Stimulated activated CD8-positive, alpha-beta memory T cell treated with anti-CD3 and anti-CD28 coated beads, Interleukin-4, amount 100 ng/mL, for 4 hours (primary cell): ENCODE measurements at regions not wholly inside any gene's neighbourhood (a gene's known extent, or its start where the extent isn't known, plus 50 kb on each side); places are given as distances from the start of the nearest gene placed in this dataset.
"Not testable (repeated sequence)": the region's sequence is repeated elsewhere in the genome, so short reads cannot be mapped to it uniquely, and the experiment has no call there.

Experiments used
- DNase-seq, 2 donors: peaks; one replicate each; pipeline ENCODE4 v3.0.0-alpha.2; 2020; ENCODE audit warnings: low read depth in 2 of 2, low spot score in 1 of 2

DNA sequence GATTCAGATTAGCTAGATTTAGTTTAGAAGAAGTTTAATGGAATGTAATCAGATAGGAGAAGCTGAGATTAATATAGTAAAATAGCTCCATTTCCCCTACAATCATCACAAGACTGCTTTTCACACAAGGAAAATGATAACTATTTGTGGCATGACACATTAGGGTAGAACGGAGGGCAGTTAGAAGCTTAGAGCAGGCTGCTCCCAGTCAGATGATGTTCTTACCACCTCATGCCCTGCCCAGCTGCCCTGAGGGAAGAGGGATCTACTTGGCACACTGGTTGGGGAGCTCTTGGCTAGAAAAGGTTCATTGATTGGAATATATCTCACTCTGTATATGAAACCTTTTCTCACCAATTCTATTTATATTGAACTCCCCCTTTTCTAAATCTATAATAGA lies 180.7 kb upstream of the IL15 start:
- DNase-seq, result no peak

DNA sequence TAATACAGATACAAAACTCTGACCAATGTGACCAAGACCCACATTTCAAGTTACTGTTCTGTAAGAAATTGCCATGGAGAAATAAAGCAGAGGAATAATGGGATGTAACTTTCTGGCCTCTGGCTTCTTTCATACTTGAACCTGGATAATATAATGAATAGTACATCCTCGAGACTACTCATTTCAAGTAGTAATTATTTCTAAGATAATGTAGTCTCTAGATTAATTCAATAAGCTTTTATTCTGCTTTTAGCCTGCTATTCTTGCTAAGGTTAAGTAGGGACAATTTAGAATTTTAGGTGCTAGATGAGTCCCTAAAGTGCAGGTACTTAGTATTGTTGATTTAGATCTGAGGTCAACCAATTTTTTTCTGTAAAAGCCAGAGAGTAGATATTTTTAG lies 178.7 kb upstream of the IL15 start:
- DNase-seq, result no peak

DNA sequence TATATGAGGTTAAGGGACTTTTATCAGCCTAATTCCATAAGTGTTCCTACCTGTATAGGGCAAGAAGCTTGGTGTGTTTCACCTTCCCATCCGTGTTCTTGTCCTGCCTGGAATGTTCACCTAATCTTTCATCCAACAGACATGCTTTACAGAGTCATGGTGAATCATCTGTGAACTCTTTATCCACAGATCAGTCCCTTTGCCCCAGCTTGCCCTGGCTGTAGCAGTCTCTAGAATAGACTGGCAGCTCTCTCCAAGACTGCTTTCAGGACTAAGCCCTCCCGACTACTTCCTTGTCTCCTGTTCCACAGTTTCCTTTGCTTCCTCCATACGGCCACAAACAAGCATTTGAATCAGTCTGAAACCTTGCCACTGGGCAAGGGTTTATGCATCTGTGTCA lies 177.9 kb upstream of the IL15 start:
- DNase-seq, result no peak

DNA sequence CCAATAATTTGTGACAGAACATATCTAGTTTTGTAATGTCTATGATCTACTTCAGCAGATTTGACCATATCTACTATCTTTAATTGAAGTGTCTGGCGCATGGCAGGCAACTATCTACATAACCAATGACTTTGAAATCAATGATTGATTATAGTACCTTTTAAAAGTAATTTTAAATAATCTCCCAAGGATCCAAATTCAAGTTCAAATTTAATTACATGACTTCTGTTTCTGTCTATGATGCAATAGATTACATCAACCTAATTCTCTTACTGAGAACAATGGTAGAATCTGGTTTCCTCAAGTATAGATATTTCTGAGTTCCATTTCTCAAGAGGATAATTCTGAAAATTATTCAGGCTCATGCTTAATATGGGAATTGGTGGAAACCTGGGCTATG lies 177.4 kb upstream of the IL15 start:
- no peak for DNase-seq

DNA sequence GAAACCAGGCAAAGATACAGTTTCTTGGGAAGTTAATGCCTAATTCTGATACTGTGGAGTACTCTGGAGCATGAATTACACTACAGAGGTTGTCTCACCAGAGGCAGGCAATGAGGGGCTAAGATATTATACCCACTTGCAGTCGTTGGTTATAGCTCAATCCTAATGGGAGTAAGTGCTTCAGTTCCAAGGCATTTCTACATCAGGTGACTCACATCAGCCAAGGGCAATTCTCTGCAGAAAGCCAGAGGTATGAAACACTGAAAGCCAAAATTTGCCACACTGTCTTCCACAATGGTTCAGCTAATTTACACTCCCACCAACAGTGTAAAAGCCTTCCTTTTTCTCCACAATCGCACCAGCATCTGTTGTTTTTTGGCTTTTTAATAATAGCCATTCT lies 174.0 kb upstream of the IL15 start:
- no peak for DNase-seq

DNA sequence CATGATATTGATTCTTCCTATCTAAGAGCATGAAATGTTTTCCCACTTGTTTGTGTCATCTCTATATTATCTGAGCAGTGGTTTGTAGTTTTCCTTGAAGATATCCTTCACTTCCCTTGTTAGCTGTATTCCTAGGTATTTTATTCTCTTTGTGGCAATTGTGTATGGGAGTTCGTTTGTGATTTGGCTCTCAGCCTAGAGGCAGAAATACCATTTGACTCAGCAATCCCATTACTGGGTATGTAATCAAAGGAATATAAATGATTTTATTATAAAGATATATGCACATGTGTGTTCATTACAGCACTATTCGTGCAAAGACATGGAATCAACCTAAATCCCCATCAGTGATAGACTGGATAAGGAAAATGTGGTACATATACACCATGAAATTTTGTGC lies 172.7 kb upstream of the IL15 start:
- no peak for DNase-seq

DNA sequence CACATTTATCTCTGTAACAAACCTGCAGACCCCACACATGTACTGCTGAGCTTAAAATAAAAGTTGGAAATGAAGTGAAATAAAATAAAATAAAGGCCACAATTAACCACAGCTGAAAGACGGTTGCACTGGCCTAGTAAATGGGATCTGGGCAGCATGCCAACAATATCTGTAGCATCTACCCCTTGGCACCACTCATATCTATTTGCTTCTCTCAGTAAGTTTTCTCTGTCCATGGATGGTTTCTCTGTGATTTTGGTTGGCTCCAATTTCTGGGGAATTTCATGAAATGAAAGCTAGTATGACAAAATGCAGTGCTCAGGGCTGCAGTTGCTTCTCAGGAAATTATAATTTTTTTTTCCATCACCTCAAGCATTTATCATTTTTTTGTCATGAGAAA lies 172.0 kb upstream of the IL15 start:
- DNase-seq, result no peak

DNA sequence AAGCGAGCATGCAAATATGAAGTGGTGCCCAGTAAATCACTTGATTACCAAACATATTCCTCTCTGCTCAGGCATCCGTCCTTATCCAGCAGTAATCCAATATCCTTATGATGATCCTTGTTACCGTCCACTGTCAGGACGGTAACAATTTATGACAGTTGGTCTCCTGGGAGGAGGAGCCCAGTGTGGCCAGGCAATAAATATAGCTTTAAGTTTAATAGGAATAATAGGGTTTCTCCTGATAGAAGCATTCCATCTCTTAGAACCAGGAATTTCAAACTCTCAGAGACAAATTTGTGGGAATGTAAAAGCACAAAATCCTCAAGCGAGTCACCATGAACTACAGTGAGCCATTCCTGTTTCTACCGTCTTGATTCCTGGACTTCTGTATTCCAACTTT lies 171.2 kb upstream of the IL15 start:
- no peak for DNase-seq

DNA sequence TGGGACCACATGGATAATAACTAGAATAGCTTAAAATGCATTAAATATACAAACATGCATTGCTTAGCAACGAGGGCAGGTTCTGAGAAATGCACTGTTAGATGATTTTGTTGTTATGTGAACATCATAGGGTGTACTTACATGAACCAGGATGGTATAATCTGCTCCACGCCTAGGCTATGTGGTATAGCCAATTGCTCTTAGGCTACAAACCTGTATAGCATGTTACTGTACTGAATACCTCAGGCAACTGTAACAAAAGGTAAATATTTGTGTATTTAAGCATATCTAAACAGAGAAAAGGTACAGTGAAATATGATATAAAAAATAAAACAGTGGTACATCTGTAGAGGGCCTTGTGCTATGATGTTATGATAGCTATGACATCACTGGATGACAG lies 169.2 kb upstream of the IL15 start:
- no peak for DNase-seq

DNA sequence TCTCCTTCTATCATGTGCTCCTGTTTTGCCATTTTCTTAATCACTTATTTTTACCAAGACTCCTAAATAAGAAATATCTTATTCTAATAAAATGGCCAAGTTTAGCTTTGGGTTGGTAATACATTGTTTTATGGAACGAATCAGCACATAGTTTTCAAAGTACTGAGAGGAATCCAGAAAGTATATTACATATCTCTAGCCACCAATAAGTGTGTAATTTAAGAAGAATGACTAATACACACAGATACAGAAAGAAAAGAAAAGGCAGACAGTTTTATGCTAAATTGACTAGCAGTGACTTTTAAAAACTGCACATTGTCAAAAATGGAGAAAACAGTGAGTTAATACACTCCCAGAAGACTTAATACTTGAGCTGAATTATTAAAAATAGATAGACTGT lies 167.0 kb upstream of the IL15 start:
- no peak for DNase-seq

DNA sequence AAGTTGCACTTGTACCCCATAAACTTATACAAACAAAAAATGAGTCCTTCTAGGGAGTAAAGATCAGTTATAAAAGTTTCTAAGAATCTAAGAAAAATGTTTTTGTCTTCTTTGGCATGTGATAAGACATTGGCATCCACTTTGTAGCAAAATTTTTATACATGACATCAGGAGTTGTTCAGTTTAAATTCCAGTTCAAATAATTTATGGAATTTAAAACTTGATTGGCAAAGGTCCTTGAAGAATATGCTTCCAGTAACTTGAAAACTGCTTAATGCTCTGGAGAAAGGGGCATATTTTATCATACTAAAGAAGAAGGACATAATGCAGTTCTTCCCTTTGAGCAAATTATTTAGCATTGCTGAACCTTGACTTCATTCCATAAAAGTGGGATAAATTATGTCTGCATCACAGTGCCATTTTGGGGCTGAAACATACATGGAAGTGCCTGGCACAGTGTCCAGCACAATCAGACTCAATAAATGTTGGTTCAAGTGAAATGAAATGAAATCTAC lies 163.3 kb upstream of the IL15 start:
- no peak for DNase-seq

DNA sequence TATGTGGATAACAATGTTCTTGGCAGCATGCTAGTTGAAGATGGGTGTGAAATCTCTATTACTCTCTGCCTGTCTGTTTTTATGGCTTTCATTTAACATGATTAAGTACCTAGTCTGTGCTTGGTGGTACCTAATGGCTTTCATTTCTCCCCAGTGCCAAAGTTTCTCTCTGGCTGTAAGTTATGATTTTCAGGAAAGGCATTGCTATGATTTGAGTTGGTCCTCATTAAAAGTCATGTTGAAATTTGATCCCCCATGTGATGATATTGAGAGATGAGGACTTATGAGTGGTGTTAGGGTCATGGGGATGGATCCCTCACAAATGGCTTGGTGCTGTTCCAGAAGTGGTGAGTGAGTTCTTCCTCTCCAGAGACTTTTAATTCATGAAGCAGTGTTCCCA lies 162.4 kb upstream of the IL15 start:
- no peak for DNase-seq

DNA sequence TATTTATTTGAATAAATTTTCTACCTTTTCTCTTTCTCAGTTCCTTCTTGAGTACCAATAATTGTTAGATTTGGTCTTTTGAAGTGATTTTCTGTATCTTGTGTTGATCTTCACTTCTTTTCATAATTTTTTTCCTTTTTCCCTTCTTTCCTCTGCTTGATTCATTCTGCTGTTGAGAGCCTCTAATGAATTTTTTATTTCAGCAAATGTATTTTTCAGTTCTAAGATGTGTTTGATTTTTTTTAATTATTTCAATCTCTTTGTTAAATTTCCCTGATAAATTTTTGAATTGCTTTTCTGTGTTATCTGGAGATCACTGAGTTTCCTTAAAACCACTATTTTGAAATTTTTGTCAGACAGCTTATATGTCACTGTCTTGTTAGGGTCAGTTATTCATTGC lies 155.4 kb upstream of the IL15 start:
- DNase-seq, result no peak

DNA sequence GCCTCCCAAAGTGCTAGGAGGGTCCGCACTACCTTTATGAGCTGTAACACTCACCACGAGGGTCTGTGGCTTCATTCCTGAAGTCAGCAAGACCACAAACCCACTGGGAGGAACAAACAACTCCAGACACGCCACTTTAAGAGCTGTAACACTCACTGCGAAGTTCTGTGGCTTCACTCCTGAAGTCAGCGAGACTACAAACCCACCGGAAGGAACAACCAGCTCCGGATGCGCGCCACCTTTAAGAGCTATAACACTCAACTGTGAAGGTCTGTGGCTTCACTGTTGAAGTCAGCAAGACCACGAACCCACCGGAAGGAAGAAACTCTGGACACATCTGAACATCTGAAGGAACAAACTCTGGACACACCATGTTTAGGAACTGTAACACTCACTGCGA lies 152.1 kb upstream of the IL15 start:
- not testable (repeated sequence) for DNase-seq

DNA sequence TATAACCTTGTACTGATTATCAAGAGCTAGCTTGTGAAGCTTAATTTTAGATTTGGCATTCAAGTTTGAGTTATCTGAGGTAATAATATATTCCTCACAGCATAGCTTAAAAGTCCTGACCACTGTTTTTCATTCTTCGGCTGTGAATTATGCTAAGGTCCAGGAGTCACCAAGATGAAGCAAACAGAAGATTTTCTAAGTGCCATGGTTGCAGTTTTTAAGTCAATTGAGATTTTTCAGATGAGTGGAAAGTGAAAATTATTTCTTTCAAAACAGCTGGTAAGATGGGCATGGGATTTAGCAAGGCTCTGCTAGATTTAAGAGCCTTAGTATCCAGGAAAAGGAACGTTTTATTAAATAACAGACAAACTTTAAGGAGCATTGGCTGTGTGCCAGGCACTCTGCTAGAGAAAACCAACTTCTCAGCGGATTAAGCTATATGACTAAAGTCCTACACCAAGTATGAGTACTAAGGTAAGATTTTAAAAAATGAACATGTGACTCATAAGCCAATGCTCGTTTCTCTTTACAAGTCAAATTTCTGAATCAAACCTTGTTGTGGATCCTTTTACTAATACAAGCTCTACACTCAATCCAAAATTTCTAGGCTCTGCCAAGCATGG lies 149.9 kb upstream of the IL15 start:
- DNase-seq, result no peak

DNA sequence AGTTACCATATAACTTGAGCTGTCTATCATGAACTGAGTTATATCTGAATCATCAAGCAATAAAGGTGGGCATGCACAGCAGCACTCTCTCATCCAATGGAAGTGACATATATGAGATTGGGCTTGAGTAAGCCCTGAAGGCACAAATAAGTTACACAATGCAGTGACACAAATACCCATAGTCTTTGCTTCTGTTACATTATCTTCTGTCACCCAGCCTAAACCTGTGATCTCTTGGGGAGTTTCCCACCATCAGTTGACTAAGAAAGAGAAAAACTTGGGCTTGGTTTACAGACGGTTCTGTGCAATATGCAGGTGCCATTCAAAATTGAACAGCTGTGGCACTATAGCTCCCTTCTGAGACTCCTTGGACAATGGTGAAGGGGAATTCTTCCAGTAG lies 138.8 kb upstream of the IL15 start:
- no peak for DNase-seq

DNA sequence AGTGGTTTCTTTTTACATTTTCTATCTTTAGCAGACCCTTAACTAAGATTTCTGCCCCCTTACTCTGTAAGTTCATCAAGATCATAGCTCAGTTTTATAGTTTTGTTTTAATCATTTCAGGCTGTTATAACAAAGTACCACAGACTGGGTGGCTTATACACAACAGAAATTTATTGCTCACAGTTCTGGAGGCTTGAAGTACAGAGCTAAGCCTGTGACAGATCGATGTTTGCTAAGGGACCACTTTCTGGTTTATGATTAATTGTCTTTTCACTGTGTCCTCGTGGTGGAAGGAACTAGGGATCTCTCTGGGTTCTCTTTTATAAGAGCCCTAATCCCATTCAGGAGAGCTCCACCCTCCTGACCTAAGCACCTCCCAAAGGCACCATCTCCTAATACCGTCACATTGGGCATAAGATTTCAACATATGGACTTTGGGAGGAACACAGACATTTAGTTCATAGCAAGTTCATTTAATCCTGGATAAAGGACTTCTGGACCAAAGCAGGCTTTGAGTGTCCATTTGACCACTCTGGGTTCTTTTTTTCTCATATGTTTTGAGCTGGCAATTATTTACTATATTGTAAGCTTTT lies 137.0 kb upstream of the IL15 start:
- no peak for DNase-seq

DNA sequence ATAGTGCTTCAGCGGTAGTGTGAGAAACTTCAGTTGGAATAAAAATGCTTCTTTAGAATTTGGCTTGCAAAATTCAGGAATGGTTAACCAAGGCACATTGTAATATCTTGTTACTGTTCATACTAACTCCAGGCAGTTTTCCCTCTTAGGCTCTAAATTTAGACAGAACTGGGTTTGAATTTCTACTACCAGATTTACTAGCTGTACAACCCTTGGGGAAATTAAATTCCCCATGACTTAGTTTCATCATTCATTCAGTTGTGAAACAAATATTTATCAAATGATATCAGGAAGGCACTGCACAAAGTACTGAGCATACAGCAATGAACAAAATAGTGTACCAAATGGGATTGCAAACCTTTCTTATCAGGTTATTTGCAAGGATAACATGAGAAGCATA lies 135.0 kb upstream of the IL15 start:
- DNase-seq, result no peak

DNA sequence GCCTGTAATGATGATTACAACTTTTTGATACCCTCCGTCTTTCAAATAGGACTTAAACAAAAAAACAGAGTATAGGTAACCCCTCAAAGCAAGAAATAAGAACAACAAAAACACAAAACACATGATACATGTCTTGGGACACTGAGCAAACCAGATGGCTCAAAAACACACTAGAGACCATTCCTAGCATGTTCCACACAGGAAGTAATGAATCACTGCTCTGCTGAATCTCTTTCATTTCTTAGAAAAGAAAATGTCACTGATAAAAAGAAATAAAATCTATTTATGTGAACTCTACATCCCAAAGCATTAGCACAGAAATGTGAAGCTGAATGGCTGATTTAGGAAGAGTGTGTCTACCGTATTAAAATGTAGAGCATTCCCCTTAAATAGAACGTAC lies 134.5 kb upstream of the IL15 start:
- DNase-seq, result no peak

DNA sequence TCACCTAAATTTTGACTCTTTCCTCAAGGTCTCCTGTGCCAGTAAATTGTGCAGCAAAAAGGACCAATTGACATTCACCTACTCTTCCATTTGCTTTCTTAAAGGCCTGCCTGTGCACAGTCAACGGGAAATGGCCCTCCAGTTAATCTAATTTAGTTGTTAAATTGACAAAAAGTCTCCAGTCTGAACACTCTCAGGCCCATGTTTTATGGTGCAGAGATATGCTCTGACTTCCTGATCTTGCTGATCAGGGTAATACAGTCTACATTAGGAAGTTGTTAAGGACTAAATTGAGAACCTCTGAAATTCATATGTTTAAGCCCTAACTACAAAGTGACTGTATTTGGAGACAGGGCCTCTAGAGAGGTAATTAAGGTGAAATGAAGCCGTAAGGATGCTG lies 133.6 kb upstream of the IL15 start:
- DNase-seq, result no peak

DNA sequence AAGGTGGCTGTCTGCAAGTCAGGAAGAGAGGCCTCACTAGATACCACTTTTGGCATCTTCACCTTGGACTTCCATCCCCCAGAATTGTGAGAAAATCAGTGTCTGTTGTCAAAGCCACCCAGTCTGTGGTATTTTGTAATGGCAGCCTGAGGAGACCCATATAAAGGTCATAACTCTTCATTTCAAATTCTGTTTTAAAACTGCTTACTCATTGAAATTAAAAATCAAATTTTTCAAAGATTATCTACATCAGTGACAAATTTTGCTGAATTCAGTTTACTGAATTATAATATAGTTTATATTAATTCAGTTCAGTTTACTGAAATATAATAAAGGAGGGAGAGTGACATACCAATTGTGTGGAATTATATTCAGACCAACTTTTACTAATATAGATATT lies 133.1 kb upstream of the IL15 start:
- no peak for DNase-seq

DNA sequence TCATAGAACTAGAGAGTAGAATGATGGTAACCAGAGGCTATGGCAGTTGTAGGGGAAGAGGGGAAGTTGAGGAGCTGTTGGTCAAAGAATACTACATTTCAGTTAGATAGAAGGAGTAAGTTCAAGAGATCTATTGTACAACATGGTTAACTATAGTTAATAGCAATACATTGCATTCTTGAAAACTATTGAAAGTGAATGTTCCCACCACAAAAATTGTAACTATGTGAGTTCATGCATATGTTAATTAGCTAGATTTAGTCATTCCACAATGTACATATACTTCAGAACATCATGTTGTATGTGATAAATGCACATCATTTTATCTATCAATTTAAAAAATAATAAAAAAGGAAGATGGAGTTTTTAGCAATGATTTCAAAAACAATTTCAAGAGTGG lies 125.3 kb upstream of the IL15 start:
- no peak for DNase-seq

DNA sequence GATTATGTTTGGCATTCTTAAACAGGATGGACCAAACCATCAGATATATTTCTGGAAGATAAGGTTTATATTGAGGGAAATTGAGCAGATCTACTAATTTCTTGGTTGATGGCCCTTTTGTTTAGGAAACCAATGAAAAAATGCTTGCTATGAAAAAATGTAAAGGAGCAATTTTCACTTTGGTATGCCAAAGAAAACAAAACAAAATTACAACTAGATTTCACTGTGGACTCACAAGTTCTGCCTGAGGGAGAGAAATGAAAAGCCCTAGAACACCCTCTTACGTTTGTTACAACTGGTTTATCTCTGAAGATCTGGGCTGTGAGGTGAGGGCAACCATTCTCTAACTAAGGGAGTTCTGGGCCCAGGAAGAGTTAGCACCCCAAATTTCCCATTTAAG lies 122.5 kb upstream of the IL15 start:
- DNase-seq, result no peak
